NAMALWA (cell line): ENCODE measurements at regions not wholly inside any gene's neighbourhood (a gene's known extent, or its start where the extent isn't known, plus 50 kb on each side); places are given as distances from the start of the nearest gene placed in this dataset.

Experiments
- DNase-seq: peaks from one replicate; pipeline ENCODE4 v3.0.0-alpha.2; 2015; ENCODE audit warnings: low spot score

DNA sequence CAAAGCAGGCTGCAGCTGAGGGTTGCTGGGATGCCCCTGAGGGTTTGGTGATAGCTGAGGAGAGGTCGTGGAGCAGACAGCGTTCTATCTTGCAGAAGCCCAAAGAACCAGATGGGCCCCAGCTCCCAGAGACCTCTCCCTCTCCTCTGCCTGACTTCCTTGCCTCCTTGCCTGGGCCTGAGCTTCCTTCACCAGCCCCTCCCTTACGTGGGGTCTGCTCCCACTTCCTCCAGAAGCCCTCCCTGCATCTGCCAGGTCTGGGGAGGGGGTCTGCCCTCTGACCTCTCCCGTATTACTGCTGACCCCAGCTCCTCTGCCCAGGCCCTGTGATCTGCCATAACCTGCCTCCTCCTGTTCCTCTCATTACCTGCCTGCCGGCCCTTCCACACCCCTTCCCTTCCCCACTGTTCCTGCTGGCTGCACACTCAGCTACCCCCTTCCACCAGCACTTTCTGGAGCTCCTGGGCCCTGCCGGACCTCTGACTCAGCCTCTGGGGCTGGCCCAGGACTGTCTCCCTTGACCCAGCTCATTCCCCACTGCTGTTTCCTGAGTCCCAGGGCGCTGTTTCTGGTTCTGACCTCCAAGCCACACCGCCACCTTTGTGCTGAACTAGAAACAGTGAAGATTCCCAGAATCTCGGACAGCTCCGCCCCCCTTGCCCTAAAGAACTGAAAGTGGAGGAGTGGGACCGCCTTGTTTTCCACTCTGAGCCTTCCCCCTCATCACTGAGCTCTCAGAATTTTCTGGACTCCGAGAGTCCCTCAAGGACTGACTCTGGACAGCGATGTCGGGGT is 237.7 kb upstream of the C1orf174 start:
- DNase-seq = no peak

DNA sequence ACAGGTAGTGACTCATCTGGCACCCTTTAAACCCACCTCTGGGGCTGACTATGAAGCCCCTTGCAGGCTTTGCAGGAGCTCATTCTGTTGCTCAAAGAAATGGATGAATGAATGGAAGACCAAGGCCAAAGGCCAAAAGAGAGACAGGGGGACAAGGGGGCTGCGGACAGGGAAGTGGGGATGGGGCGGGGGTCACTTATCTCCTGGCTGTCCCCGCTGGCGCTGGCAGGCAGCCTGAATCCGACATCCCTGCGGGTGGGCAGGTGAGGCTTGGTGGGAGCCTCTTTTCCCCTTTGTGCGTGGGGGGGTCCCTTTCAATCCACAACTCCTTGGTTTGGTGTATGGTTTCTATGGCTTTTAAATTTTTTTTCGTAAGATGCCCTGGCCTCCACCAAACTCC is 239.6 kb upstream of the C1orf174 start:
- no peak for DNase-seq

DNA sequence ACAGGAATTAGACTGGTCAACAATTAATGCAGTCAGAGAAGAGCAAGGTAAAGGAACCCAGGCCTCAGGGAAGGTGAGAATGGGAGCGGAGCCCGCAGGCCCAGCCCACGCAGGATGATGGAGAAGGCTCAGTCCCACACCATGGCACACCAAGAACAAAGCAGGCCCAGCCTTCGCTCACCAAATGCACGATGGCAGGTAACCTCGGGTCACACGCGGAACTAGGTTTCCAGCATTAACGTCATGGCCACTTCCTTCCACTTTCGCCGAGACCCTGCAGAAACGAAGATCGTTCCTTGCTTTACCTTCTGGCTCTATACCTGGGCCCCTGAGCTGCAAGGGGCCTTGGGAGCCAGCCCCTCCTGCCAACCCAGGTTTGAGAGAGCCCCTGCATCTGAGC is 240.2 kb upstream of the C1orf174 start:
- no peak for DNase-seq

DNA sequence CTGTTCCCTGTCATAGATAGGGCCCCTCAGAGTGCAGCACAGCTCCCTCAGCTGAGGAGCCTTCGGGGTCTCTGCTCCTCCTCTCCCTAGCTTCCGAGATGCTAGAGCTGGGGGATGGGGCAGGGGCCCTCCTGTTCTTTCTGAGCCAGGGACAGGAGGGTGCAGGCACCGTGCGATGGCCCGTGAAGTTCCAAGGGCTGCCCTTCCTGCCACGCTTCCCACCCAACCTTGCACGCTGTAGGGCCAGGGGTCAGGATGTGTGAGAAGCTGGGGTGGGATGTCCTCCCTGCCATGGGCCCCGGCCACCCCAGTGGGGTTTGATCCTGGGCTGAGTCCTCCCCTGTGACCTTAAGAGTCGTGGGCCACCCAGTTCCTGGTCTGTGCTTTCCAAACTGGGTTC is 240.7 kb upstream of the C1orf174 start:
- DNase-seq = no peak

DNA sequence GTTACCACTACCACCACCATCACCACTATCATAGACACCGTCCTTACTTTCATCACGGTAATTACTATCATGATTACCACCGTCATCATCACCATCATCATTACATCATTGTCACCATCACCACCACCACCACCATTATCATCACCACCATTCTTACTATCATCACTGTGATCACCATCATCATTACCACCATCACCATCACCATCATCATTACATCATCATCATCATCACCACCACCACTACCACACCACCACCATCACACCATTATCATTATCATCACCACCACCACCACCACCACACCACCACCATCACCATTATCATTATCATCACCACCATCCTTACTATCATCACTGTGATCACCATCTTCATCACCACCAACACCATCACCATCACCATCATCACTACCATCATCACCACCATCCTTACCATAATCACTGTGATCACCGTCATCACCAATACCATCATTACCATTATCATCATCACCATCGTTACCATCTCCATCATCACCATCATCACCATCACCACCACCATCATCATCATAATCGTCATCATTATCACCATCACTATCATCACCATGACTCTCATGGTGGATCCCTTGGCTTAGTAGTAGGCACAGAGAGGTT is 244.4 kb upstream of the C1orf174 start:
- DNase-seq = no peak

- no peak for DNase-seq
Observed at GRCh38 chr1:4146101-4146500, 246.0 kb upstream of the C1orf174 start.

DNA sequence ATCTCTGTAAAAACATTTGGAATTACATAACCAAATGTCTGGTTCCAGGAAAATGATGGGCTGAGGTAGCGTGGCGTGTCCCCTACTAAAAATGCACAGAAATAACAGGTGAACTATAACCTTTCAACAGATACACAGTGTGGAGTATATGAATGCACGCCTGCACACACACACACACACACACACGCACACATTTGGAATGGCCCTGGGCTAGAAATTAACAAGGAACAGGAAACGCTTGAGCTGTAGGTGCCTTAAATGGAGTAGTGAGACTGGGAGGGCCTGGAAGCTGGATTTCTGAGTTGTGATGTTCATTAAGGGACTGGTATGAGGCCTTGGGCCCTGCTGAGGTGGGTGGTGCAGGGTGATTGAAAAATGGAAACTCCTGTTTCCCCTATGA is 246.5 kb upstream of the C1orf174 start:
- DNase-seq = no peak

GRCh38 chr1:4147509-4147908 is 247.4 kb upstream of the C1orf174 start:
- no peak for DNase-seq

- no peak for DNase-seq
Observed at GRCh38 chr1:4149281-4149680, 249.2 kb upstream of the C1orf174 start.

GRCh38 chr1:4149831-4150230 is 249.8 kb upstream of the C1orf174 start:
- no peak for DNase-seq

GRCh38 chr1:4150262-4150661 is 250.2 kb upstream of the C1orf174 start:
- DNase-seq = no peak

- DNase-seq = no peak
Observed at GRCh38 chr1:4152266-4152665, 252.2 kb upstream of the C1orf174 start.

DNA sequence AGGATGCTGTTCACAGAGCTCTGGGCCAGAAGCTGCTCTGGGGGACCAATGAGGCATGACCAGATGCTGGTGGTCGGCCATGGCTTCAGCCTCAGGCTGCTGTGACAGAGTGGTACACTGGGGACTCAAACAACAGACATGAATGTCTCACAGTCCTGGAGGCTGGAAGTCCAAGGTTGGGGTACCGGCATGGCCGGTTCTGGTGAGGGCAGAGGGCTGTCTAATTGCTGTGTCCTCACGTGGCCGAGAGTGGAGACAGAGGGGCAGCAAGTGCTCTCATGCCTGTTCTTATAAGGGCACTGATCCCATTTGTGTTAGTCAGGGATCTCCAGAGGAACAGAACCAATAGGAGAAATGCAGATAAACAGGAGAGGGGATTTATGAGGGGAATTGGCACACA is 253.5 kb upstream of the C1orf174 start:
- no peak for DNase-seq

DNA sequence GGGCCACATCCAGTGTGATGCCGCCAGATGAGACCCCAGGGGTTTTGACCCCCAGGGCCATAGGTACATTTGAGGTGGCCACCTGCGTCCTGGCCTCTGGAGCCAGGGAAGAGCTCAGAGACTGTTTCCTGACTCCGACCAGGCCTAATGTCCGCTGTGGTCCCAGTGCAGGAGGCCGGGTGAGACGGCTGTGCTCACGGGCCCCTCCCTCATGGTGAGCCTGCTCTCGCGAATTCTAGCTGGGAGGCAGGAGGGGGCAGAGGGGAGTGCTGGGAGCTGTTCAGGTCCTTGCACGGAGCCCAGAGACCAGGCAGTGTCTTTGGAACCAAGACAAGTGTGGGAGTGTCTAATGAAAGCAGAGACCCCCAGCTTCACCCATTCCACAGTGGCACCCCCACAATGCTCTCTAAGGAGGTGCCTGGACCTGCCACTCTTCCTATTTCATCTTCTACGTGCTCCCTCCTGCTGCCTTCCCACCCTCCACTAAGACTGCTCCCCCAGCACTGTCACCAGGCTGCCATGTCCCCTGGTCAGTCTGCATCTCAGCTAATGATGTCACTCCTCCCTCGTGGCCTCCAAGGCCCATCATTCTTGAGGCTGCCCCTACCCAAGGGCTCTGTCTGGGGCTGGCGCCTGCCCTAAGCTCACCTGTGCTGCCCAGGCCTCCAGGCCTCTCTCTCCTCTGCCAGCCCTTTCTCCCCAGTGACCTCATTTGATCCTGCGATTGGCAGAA is 256.3 kb upstream of the C1orf174 start:
- DNase-seq = no peak

DNA sequence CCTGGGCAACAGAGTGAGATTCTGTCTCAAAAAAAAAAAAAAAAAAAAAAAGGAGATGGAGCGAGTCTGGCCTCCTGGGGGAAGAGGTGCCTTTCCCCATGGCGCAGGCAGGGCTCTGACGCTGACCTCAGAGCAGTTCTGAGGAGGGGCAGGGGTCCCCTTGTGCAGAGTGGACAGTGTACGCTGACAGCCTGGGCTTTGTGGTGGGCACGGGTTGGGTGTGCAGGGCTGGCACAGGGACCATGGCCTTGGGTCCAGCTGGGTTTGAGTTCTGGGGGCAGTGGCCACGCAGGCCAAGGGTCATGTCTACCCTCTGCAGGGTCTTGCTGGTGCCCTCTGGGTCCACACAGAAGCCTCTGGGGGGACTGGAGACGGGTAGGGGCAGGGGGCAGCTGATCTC is 260.1 kb upstream of the C1orf174 start:
- no peak for DNase-seq

DNA sequence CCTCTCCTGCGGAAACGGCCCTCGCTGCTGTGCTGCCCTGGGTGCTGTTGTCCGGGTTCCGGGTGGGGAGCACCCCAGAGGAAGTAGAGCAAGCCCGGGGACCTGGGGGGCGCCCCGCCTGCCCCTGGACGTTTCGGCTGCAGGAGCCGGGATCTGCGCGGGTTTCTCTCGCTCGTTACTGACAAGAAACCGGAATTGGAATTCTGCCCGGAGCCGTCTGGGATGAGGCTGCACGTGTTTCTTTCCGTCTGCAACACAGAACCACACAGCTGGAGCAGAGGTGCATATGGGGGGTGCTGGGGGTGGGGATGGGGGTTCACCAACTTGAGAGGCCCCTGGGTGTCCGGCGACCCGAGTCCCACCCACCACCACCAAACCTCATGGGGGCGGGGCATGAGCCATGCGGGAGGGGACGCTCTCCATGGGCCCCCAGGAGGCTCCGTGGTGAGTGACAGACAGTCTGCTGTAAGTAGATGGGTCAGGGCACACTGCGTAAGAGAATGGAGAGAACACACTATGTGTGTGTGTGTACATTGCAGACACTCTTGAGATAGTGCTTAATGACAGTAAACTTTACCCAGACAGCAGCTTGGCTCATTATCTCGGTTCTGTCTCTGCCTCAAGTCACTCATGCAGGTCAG is 261.4 kb upstream of the C1orf174 start:
- DNase-seq = no peak

DNA sequence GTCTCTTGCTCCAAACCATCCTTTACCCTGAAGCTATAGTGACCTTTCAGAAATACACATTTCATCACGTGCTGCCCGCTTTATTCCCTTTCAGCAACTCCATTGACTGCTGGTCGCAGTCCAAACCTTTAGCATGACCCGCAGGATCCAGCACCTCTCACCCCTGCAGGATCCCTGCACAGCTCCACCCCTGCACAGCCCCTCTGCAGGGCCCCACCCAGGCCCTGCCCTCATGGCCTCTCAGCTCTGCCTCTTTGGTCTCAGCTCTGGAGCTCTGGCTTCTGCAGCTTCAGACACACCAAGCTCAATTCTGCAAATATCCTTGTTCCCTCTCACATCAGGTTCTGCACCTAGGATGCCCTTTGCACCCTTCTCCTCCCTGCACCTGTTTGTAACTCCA is 264.9 kb upstream of the C1orf174 start:
- DNase-seq = no peak

DNA sequence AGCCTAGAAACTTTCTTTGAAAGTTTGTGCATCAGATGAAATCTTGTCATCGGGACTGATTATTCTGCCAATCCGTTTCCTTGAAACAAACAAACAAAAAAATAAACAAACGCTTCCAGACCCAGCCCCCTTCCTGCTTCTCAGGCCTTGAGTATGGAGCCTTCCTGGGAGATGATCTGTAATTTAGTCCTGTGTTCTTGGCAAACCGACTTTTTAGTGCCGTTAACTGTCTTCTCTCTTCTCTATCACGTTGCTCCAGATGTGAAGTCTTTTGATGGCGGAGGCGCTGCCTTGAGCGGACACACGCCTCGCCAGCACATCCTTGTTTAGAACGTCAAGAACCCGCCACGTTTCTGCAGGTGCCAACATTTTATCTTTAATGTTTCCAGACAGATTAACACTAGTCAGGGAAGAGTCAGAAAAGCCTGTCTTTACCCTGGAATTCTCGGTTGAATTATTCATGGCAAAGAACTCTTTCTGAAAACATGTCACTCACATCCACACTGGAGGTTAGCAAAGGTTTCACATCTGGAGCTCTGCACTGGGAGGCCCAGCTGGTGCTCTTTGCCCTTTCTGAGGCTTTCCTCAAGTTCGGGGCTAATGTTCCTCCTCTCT is 265.7 kb upstream of the C1orf174 start:
- no peak for DNase-seq

DNA sequence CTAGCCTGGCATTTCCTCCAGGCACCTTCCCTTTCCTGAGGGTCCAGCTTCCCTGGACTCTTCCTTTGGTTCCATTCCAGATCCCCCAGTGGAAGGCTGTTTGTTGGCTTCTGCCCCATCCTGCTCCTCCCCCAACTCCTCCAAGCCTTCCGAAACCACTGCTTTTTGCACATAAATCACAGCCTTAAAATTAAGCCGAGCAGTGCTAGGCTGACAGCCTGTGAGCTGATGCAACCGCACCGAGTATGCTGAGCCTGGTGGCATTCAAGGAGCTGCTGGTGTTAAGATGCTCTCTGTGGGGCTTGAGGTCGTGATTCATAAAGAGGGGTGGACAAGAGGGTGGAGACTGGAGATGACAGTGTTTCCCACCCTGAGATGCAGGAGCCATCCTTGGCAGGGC is 266.6 kb upstream of the C1orf174 start:
- no peak for DNase-seq

- DNase-seq = no peak
Observed at GRCh38 chr1:4169991-4170390, 269.9 kb upstream of the C1orf174 start.

GRCh38 chr1:4170548-4171340 is 270.7 kb upstream of the C1orf174 start:
- DNase-seq = no peak
